Ecto neural progenitor cell (in vitro differentiated cells): ENCODE measurements at regions not wholly inside any gene's neighbourhood (a gene's known extent, or its start where the extent isn't known, plus 50 kb on each side); places are given as distances from the start of the nearest gene placed in this dataset.

ENCODE experiments used
- DNase-seq: peaks from one replicate; pipeline ENCODE4 v3.0.0-alpha.2; 2018; ENCODE audit warnings: low spot score

- DNase-seq, result no peak
Measured at GRCh38 chr20:11043001-11043400, 369.2 kb upstream of the JAG1 start.

GRCh38 chr20:11044561-11044960 is 370.8 kb upstream of the JAG1 start:
- DNase-seq, result no peak

GRCh38 chr20:11045412-11046175 is 371.8 kb upstream of the JAG1 start:
- no peak for DNase-seq

GRCh38 chr20:11047559-11047958 is 373.8 kb upstream of the JAG1 start:
- DNase-seq, result no peak

- DNase-seq, result no peak
Measured at GRCh38 chr20:11048739-11049138, 374.9 kb upstream of the JAG1 start.

GRCh38 chr20:11050350-11050749 is 376.6 kb upstream of the JAG1 start:
- no peak for DNase-seq

GRCh38 chr20:11051136-11051535 is 377.3 kb upstream of the JAG1 start:
- no peak for DNase-seq

GRCh38 chr20:11053310-11053709 is 379.5 kb upstream of the JAG1 start:
- DNase-seq, result no peak

GRCh38 chr20:11054266-11054993 is 380.6 kb upstream of the JAG1 start:
- no peak for DNase-seq

GRCh38 chr20:11056414-11056813 is 382.6 kb upstream of the JAG1 start:
- DNase-seq, result no peak

- DNase-seq, result no peak
Measured at GRCh38 chr20:11057624-11058023, 383.8 kb upstream of the JAG1 start.

- no peak for DNase-seq
Measured at GRCh38 chr20:11059659-11060058, 385.9 kb upstream of the JAG1 start.

- DNase-seq, result no peak
Measured at GRCh38 chr20:11060423-11061185, 386.8 kb upstream of the JAG1 start.

GRCh38 chr20:11063444-11063843 is 389.6 kb upstream of the JAG1 start:
- no peak for DNase-seq

- no peak for DNase-seq
Measured at GRCh38 chr20:11064946-11065345, 391.1 kb upstream of the JAG1 start.

- no peak for DNase-seq
Measured at GRCh38 chr20:11067359-11067758, 393.6 kb upstream of the JAG1 start.

GRCh38 chr20:11072982-11073381 is 399.2 kb upstream of the JAG1 start:
- no peak for DNase-seq

GRCh38 chr20:11076434-11077105 is 402.8 kb upstream of the JAG1 start:
- DNase-seq, result no peak

GRCh38 chr20:11077226-11077625 is 403.4 kb upstream of the JAG1 start:
- DNase-seq, result no peak

GRCh38 chr20:11080010-11080409 is 406.2 kb upstream of the JAG1 start:
- no peak for DNase-seq

GRCh38 chr20:11080781-11081377 is 407.1 kb upstream of the JAG1 start:
- no peak for DNase-seq

GRCh38 chr20:11083841-11084240 is 410.0 kb upstream of the JAG1 start:
- no peak for DNase-seq
